ENCODE measurements at regions not wholly inside any gene's neighbourhood (a gene's known extent, or its start where the extent isn't known, plus 50 kb on each side); places are given as distances from the start of the nearest gene placed in this dataset.
A peak's percentile ranks its signal among the peaks of the same experiment; 100 is the strongest.

GRCh38 chr3:27656790-27657189, 65.3 kb downstream of the EOMES start:
- ChIA-PET POLR2A (interaction anchor here (0.6 kb wide), 1 partner anchor 9 kb away, joined by 3 read pairs; no protein-coding TSS in a partner anchor), CTCF (no interaction called here)
- DNase-seq (ENCODE audit: low spot score) (no peak), ATAC-seq (no peak)
- Mint-ChIP-seq H3K36me3 (no peaks in the 10 kb centered on the region), H3K9me3 (no peaks in the 10 kb centered on the region), H3K4me3 (no peak overlapping the region), H3K27me3 (ENCODE audit: low read depth) (no peaks in the 10 kb centered on the region), H3K4me1 (peaks cover 42% of the 10 kb centered on the region), H3K27ac (no peak overlapping the region)
- TF ChIP-seq TEAD1 (CRISPR knock-in tag; IDR thresholded peaks at IDR 0.05) (no peak), MAX (CRISPR knock-in tag; IDR thresholded peaks at IDR 0.05) (no peak)
- TF ChIP-seq, protein P1, sequence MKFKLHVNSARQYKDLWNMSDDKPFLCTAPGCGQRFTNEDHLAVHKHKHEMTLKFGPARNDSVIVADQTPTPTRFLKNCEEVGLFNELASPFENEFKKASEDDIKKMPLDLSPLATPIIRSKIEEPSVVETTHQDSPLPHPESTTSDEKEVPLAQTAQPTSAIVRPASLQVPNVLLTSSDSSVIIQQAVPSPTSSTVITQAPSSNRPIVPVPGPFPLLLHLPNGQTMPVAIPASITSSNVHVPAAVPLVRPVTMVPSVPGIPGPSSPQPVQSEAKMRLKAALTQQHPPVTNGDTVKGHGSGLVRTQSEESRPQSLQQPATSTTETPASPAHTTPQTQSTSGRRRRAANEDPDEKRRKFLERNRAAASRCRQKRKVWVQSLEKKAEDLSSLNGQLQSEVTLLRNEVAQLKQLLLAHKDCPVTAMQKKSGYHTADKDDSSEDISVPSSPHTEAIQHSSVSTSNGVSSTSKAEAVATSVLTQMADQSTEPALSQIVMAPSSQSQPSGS (CRISPR knock-in tag; IDR thresholded peaks at IDR 0.05; ENCODE audit: borderline replicate concordance, low read depth): no peak

- ChIA-PET CTCF (no interaction called here), POLR2A (no interaction called here)
These were observed 66.6 kb downstream of the EOMES start for GRCh38 chr3:27655547-27655946.

GRCh38 chr3:27653803-27654558, 68.1 kb downstream of the EOMES start:
- no peaks in the 10 kb centered on the region for H3K36me3 Mint-ChIP-seq
- TF ChIP-seq, protein P2, sequence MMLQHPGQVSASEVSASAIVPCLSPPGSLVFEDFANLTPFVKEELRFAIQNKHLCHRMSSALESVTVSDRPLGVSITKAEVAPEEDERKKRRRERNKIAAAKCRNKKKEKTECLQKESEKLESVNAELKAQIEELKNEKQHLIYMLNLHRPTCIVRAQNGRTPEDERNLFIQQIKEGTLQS (CRISPR knock-in tag; conservative IDR thresholded peaks at IDR 0.05): peak; percentile 54; the same call in 1 of the 2 replicates
- TF ChIP-seq ZNF138 (CRISPR knock-in tag; conservative IDR thresholded peaks at IDR 0.05) (no peak), MAX (CRISPR knock-in tag; IDR thresholded peaks at IDR 0.05) (peak; percentile 35; the same call in 1 of the 2 replicates)
- H3K9me3 Mint-ChIP-seq: no peaks in the 10 kb centered on the region
- H3K4me3 Mint-ChIP-seq: peak overlapping the region; percentile 17; the same call in 1 of the 2 replicates
- no peaks in the 10 kb centered on the region for H3K27me3 Mint-ChIP-seq (ENCODE audit: low read depth)
- DNase-seq (ENCODE audit: low spot score) (no peak), ATAC-seq (peak; percentile 72)
- ChIA-PET CTCF (interaction anchor here (1.0 kb wide), 1 partner anchor 28 kb away, joined by 4 read pairs; no protein-coding TSS in a partner anchor), POLR2A (no interaction called here)
- peak overlapping the region; percentile 80 for H3K27ac Mint-ChIP-seq
- H3K4me1 Mint-ChIP-seq: peaks cover 43% of the 10 kb centered on the region

More at GRCh38 chr3:27655547-27655946, 66.6 kb downstream of the EOMES start:
- Mint-ChIP-seq H3K27ac (no peak overlapping the region), H3K36me3 (no peaks in the 10 kb centered on the region), H3K9me3 (no peaks in the 10 kb centered on the region), H3K27me3 (ENCODE audit: low read depth) (no peaks in the 10 kb centered on the region), H3K4me3 (no peak overlapping the region), H3K4me1 (peaks cover 42% of the 10 kb centered on the region)
- TF ChIP-seq ZNF425 (CRISPR knock-in tag; conservative IDR thresholded peaks at IDR 0.05) (no peak), ZNF671 (CRISPR knock-in tag; IDR thresholded peaks at IDR 0.05) (no peak), HMGXB4 (CRISPR knock-in tag; IDR thresholded peaks at IDR 0.05) (no peak)
- TF ChIP-seq, protein P3, sequence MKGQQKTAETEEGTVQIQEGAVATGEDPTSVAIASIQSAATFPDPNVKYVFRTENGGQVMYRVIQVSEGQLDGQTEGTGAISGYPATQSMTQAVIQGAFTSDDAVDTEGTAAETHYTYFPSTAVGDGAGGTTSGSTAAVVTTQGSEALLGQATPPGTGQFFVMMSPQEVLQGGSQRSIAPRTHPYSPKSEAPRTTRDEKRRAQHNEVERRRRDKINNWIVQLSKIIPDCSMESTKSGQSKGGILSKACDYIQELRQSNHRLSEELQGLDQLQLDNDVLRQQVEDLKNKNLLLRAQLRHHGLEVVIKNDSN (CRISPR knock-in tag; IDR thresholded peaks at IDR 0.05): no peak
- DNase-seq (ENCODE audit: low spot score) (no peak), ATAC-seq (no peak)

- Mint-ChIP-seq H3K9me3 (no peaks in the 10 kb centered on the region), H3K27ac (no peak overlapping the region), H3K4me3 (no peak overlapping the region), H3K36me3 (no peaks in the 10 kb centered on the region), H3K27me3 (ENCODE audit: low read depth) (no peaks in the 10 kb centered on the region), H3K4me1 (peaks cover 32% of the 10 kb centered on the region)
- POLR2A ChIA-PET: no interaction called here
- no peak for DNase-seq (ENCODE audit: low spot score)
- no peak for ATAC-seq
- CTCF ChIA-PET: interaction anchor here (1.2 kb wide), 1 partner anchor 31 kb away, joined by 4 read pairs; no protein-coding TSS in a partner anchor
- TF ChIP-seq ZNF138 (CRISPR knock-in tag; conservative IDR thresholded peaks at IDR 0.05): no peak
- TF ChIP-seq ZBTB43 (CRISPR knock-in tag; IDR thresholded peaks at IDR 0.05): no peak
- TF ChIP-seq FOXJ3 (CRISPR knock-in tag; IDR thresholded peaks at IDR 0.05; ENCODE audit: borderline replicate concordance): no peak
- no peak for TF ChIP-seq NFYB (CRISPR knock-in tag; conservative IDR thresholded peaks at IDR 0.05; ENCODE audit: low read depth)
- no peak for TF ChIP-seq ZNF512 (CRISPR knock-in tag; IDR thresholded peaks at IDR 0.05; ENCODE audit: borderline replicate concordance)
- TF ChIP-seq, protein P4, sequence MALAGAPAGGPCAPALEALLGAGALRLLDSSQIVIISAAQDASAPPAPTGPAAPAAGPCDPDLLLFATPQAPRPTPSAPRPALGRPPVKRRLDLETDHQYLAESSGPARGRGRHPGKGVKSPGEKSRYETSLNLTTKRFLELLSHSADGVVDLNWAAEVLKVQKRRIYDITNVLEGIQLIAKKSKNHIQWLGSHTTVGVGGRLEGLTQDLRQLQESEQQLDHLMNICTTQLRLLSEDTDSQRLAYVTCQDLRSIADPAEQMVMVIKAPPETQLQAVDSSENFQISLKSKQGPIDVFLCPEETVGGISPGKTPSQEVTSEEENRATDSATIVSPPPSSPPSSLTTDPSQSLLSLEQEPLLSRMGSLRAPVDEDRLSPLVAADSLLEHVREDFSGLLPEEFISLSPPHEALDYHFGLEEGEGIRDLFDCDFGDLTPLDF (CRISPR knock-in tag; IDR thresholded peaks at IDR 0.05): no peak
These were observed 72.8 kb downstream of the EOMES start for GRCh38 chr3:27649277-27649676.

Measured in WTC11 (cell line).